ENCODE measurements at regions not wholly inside any gene's neighbourhood (a gene's known extent, or its start where the extent isn't known, plus 50 kb on each side); places are given as distances from the start of the nearest gene placed in this dataset.

GRCh38 chr3:81045976-81046375, 715.5 kb downstream of the GBE1 start:
- DNase-seq (ENCODE audit: low spot score): no peak

- DNase-seq (ENCODE audit: low spot score): no peak
Observed at GRCh38 chr3:81045246-81045645, 716.2 kb downstream of the GBE1 start.

- no peak for DNase-seq (ENCODE audit: low spot score)
Observed at GRCh38 chr3:81043660-81044199, 717.7 kb downstream of the GBE1 start.

GRCh38 chr3:81043009-81043408, 718.4 kb downstream of the GBE1 start:
- no peak for DNase-seq (ENCODE audit: low spot score)

- DNase-seq (ENCODE audit: low spot score): no peak
Observed at GRCh38 chr3:81041331-81041730, 720.1 kb downstream of the GBE1 start.

GRCh38 chr3:81040107-81040506, 721.3 kb downstream of the GBE1 start:
- no peak for DNase-seq (ENCODE audit: low spot score)

GRCh38 chr3:81033684-81034083, 727.8 kb downstream of the GBE1 start:
- DNase-seq (ENCODE audit: low spot score): no peak

GRCh38 chr3:81033185-81033584, 728.3 kb downstream of the GBE1 start:
- no peak for DNase-seq (ENCODE audit: low spot score)

GRCh38 chr3:81029861-81030260, 731.6 kb downstream of the GBE1 start:
- no peak for DNase-seq (ENCODE audit: low spot score)

- DNase-seq (ENCODE audit: low spot score): no peak
Observed at GRCh38 chr3:81027344-81027743, 734.1 kb downstream of the GBE1 start.

- DNase-seq (ENCODE audit: low spot score): no peak
Observed at GRCh38 chr3:81024560-81024959, 736.9 kb downstream of the GBE1 start.

GRCh38 chr3:81022339-81022738, 739.1 kb downstream of the GBE1 start:
- DNase-seq (ENCODE audit: low spot score): no peak

- DNase-seq (ENCODE audit: low spot score): no peak
Observed at GRCh38 chr3:81013360-81013759, 748.1 kb downstream of the GBE1 start.

GRCh38 chr3:81005992-81006391, 755.5 kb downstream of the GBE1 start:
- no peak for DNase-seq (ENCODE audit: low spot score)

- DNase-seq (ENCODE audit: low spot score): no peak
Observed at GRCh38 chr3:81003817-81004216, 757.6 kb downstream of the GBE1 start.

- DNase-seq (ENCODE audit: low spot score): no peak
Observed at GRCh38 chr3:81003008-81003645, 758.3 kb downstream of the GBE1 start.

- DNase-seq (ENCODE audit: low spot score): no peak
Observed at GRCh38 chr3:80999481-80999880, 762.0 kb downstream of the GBE1 start.

GRCh38 chr3:80998022-80998421, 763.4 kb downstream of the GBE1 start:
- no peak for DNase-seq (ENCODE audit: low spot score)

GRCh38 chr3:80997622-80998021, 763.8 kb downstream of the GBE1 start:
- DNase-seq (ENCODE audit: low spot score): no peak

GRCh38 chr3:80994767-80995166, 766.7 kb downstream of the GBE1 start:
- DNase-seq (ENCODE audit: low spot score): no peak

- no peak for DNase-seq (ENCODE audit: low spot score)
Observed at GRCh38 chr3:80994085-80994665, 767.3 kb downstream of the GBE1 start.

- DNase-seq (ENCODE audit: low spot score): no peak
Observed at GRCh38 chr3:80993241-80993945, 768.1 kb downstream of the GBE1 start.

- no peak for DNase-seq (ENCODE audit: low spot score)
Observed at GRCh38 chr3:80983753-80984152, 777.7 kb downstream of the GBE1 start.
